GM12874 (cell line): ENCODE measurements at regions not wholly inside any gene's neighbourhood (a gene's known extent, or its start where the extent isn't known, plus 50 kb on each side); places are given as distances from the start of the nearest gene placed in this dataset.

Experiments
- CTCF ChIP-seq: IDR thresholded peaks from 2 replicates; pipeline ENCODE4 v1.5.1; 2011; ENCODE audit warnings: low read depth, mild to moderate bottlenecking, control low read depth, low read length, moderate library complexity; ENCODE audit not compliant: insufficient read depth

- no peak for TF ChIP-seq CTCF
These were observed 1290.7 kb downstream of the STIM2 start for GRCh38 chr4:28151314-28151713.

- TF ChIP-seq CTCF, result no peak
These were observed 1306.8 kb downstream of the STIM2 start for GRCh38 chr4:28167411-28167810.

- TF ChIP-seq CTCF, result no peak
These were observed 1316.3 kb downstream of the STIM2 start for GRCh38 chr4:28176942-28177341.

GRCh38 chr4:28177641-28178040 lies 1317.0 kb downstream of the STIM2 start:
- TF ChIP-seq CTCF, result no peak

GRCh38 chr4:28179126-28179525 lies 1318.5 kb downstream of the STIM2 start:
- TF ChIP-seq CTCF, result no peak

DNA sequence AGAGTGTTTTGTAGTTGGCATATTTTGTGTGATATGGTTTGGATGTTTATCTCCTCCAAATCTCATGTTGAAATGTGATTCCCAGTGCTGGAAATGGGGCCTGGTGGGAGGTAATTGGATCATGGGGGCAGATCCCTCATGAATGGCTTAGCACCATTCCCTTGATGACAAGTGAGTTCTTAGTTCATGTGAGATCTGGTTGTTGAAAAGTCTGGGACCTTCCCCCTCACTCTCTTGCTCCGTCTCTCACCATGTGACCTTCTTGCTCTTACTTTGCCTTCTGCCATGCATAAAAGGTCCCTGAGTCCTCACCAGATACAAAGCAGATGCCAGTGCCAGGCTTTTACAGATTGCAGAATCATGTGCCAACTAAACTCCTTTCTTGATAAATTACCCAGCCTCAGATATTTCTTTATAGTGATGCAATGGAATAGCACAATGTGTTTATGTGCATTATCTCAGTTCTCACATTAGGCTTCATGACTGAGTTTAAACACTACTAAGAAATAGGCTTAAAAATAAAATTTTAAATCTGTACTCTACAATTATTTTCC lies 1348.8 kb downstream of the STIM2 start:
- TF ChIP-seq CTCF, result no peak

DNA sequence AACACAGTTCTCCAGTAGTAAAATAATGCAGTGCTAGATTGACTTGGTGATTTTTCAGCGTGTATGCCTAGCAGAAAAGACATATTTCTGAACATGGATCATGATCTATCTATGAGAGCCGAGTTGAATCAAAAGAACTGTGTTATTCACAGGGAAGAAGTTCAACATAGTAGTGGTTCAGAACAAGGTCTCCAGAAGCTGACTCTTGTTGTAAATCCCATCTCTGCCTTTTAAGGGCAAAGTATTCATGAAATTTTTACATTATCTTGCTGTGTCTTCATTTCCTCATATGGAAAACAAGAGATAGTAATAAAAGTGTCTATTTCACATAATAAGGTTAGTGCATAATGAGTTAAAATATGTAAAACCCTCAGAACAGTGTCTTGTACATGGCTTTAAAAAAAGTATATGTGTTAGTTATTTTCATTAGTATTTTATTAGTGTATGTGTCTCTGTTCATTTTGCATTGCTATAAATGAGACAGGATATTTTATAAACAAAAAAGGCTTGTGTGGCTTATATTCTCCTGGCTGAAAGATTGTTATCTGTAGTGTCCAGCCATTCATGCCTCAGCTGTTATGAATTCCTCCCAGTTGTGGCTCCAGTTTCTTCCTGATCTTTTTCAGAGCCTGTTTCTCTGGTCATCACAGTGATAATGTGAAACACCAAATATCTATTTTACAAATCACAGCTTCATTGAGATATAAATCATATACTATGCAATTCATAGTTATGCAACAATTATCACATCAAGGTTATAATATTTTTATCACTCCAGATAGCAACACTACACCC lies 1351.2 kb downstream of the STIM2 start:
- no peak for TF ChIP-seq CTCF
